Glomerular visceral epithelial cell (primary cell): ENCODE measurements at regions not wholly inside any gene's neighbourhood (a gene's known extent, or its start where the extent isn't known, plus 50 kb on each side); places are given as distances from the start of the nearest gene placed in this dataset.

Source experiments
- DNase-seq: peaks from one replicate; pipeline ENCODE4 v3.0.0-alpha.2; 2016; ENCODE audit errors: extremely low spot score

DNA sequence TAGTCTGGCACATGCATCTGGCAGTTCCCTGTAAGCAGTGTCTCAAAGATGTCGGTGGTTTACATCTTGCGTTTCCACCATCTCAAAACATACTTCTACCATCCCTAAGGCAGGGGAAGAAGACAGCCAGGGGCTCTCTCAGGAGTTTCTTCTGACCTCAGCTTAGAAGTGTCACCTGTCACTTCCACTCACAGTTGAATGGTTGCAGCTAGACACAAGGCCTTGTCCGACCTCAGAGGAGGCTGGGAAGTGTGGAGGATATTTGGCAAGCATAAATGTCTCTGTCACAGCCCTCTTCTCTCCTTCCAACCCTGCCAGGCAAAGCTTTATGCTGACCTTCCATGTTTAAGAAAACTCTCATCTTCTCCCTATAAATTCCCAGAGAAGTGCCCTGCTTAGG, 193.3 kb downstream of the HERPUD2 start:
- DNase-seq = no peak

DNA sequence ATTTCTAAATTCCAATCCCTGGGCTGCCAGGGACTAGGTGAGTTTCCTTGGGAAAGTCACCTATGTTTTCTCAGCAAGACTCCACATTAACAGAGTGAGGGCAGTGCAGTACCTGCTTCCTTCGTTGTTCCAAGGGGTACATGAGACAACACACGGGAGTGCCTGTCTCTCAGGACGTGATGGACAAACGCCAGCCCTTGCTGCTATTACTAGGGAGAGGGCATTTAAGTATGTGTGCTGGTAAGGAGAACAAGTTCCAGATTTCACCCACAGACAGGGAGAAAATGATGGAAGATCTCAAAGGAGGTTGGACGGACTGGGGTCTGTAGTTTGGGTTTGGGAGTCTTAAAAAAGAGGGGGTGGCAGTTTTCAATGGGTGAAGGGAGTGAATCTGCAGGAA, 195.7 kb downstream of the HERPUD2 start:
- no peak for DNase-seq

DNA sequence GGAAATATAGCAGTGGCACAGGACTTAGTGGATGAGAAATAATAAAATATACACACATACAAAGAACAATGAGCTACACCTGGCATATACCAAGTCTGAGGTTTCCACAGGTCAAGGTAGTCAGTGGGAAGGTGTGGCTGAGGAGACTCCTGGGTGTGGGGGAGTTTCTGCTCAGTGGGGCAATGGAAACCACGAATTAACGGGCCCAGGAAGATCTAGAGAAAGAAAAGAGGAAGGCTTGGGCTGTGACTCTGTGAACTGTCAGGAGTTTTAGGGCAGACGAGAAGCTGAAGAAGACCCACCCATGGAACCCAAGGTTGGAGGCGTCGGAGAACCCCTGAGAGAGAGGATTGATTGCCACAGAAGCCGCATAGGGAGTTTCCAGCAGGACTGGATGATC, 196.5 kb downstream of the HERPUD2 start:
- no peak for DNase-seq

DNA sequence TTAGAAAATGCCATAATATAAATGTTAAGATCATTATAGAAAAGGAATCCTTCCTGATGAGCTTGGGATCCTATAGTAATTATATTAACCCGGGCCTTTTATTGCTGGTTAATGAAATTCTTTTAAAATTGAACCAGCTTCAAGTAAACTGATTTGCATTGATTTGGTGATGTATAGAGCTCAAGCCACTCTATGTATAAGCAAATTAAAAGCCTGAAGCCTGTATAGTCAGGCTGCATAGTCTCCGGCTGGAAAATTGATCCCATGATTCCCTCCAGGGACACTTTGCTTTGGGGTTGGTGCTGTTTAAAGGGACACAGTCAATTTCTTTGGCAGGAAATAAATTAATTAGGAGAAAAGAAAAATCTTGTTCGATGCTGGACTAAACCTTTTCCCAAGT, 199.1 kb downstream of the HERPUD2 start:
- DNase-seq = no peak

DNA sequence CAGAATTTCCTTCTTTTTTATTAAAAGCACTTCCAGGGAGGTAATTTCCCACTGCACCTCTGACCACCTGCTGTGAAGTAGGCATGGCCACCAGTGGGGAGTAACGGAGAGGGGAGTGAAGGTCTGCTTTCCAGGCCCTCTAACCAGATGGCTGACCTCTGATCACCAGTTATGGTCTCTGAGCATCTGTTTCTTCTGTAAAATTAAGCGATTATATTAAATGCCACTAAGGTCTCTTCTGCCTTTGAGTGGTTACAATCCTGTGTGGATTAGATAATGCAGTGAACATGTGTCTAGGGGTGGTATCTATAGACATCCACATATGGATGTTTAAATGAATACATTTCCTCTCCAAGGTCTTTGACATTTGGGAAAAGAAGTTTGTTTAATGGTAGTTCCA, 199.6 kb downstream of the HERPUD2 start:
- no peak for DNase-seq

DNA sequence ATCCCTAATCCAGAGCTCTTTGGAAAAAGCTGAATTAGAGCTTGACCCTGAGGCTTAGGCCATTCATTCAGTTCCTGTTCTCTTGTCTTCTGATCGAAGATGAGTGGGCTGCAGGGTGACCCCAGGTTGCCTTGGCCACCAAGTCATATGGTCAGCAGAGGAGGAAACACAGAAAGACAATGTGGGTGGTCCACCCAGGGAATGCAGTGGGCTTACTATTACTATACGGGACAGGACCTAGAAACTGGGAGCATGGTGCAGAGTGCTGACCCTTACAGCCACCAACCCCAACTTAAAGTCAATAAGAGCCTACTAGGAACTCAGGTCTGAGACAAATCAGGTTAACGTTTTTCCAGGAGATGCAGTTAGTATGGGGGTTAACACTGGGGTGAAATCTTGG, 200.5 kb downstream of the HERPUD2 start:
- DNase-seq = no peak

DNA sequence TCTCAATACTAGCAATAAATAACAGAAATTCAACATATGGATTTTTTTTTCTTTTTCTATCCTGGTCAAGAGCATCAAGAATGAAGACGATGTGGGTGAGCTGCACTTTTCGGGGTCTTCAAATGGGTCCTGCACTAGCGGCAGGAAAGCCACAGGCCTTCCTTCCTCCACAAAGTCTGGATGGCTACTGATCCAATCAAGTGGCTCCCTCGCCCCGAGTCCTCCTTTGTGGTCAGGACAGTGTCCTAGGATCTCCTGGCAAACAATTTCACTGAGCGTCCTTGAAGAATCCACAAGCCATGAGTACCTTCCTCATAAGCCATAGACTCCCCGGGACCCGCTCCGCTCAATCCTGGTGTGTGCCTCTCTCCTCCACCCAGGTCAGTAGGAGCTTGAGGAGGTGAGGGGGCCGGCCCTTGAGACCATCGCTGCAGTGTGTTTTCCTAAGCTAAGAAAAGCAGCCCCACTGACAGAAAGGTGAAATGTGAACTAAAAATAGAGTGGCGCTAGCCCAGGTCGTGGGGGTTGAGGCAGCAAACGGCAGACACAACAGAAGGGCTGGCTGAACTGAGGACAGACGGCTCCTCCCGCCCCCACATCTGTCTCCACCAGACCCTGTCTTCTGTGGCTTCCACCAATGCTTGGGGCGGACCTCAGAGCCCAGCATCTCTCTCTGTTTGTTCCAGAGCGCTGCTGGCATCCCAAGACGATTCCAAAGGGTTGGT, 202.3 kb downstream of the HERPUD2 start:
- no peak for DNase-seq

DNA sequence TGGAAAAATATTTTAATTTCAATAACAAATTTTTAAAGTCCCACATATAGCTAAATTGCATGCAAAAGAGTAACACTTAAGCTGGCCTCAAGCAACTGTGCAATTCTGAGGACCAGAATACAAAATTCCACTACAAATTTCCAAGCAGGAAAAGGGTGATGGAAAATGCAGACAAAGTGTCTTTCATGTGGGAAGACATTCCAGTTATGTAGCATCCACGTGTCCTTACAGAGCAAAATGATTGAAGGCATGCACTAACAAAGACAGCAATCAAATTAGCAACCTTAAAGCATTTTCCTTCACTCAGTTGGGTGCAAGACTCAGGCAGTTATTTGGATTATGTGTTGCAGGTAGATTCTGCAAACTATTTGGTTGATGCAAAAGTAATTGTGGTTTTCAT, 203.7 kb downstream of the HERPUD2 start:
- no peak for DNase-seq

DNA sequence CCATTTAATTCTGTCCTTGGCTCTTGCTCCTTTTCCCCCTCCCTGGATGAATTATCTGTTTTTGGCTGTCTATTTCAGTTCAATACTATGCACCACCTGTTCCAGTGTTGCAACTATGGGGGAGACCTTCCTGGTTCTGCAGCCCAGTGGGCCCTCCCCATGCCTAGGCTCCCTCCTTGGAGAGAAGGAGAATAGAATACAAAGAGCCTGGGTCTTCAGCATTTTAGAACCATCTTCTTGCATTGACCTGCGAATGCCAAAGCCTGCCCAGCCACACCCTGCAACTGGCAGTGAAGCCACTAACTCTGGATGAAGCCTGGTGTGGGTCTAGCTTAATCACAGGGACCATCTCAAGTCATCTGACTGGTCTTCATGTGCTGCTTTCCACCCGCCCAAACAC, 207.1 kb downstream of the HERPUD2 start:
- no peak for DNase-seq

DNA sequence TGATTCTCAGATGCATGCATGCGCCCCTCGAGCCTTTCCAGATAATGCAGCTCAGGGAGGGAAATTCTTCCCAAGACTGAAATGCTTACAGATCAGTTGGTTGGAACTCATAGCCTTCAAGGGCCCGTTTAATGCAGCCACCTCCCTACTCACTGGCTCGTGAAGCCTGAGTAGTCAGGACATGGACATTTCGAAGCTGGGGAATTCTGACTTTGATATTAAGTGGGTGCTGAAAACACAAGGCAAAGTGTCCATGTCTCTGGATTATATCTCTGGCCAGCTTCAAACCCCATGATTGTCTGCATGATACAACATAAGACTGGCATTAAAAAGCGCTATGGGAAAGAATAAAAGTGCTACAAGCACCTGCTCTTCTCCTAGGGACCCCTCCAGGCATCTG, 207.5 kb downstream of the HERPUD2 start:
- DNase-seq = no peak

DNA sequence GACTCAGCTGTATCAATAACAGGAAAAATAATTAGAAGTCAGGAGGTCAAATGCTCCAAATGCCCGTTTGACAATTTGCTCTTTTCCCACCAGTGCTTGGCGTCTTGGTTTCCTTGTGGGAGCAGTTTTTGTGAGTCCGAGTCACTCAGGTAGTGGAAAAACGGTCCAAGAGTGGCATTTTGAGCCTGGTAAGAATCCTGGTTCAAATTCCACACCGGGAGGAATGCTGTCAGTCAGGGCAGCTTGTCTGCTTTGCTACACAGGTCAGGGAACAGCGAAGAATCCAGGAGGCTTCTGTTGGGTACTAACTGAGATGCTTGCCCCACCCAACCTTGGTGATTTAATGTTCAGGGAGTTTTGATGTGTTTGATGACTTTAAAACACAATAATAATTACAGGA, 209.5 kb downstream of the HERPUD2 start:
- DNase-seq = no peak

DNA sequence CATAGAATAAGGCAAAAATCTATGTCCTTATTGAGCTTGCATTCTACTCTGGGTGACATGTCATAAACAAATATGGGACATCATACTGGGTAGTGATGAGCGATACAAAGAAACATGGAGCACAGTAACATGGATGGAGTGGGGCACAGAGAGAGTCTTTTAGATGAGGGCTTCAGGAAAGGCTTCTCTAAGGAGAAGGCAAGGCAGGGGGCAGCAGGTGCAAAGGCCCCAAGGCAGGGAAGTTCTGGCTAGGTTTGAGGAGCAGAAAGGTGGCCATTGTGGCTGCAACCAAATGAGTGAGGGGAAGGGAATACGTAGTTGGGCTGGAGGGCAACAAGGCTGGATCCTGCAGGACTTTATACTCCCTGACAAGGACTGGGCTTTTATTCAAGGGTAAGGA, 211.4 kb downstream of the HERPUD2 start:
- no peak for DNase-seq

DNA sequence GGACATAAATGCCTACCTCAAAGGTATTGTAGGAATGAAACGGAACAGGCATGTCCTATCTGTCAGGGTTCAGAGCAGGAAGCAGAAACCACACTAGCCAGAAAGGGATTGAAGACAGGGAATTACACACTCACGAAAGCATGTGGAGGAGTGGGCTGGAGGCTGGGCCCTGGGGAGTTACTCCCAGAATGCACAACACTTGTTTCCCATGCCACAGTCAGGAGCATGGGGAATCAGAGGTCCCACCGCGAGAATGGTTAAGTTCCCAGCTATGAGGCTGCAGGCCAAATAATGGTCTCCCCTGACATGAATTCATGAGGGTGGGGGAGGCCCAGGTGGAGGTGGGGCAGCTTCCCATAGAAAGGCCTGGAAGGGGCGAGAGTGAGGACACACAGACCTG, 212.7 kb downstream of the HERPUD2 start:
- DNase-seq = no peak

DNA sequence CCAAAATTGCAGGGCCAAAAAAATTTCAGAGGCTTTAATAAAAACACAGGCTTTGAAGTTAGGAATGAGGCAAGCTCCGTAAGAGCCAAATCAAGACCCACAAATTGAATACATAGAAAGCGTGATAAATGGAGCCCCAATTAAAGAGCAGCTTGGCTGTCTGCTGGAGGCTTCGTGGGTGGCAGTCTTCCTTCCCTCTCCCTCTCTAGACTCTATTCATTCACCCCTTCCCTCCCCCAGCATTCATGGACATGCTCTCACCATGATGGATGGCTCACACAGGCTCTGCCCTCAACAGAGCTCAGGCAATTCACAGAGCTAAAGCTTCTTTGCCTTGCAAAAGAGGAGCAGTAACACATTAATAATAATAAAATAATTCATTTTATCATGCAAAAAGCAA, 214.1 kb downstream of the HERPUD2 start:
- no peak for DNase-seq

DNA sequence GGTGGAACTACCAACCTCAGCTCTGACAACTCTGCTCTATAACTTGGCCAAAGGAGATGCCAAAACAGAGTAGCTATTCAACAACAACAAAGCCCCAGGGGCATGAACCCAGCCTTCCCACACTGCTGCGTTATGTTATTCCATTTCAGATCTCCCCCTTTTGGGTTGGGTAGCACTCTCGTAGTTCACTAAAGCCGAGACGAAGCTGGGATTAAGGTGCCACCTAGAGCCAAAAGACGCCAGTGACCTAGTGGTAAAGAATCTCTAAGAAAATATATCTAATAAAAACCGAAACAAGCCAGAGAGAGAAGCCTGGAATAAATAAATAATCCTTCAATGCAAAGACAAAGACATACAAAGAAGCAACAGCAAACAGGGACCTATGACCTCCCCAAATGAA, 217.3 kb downstream of the HERPUD2 start:
- DNase-seq = no peak

DNA sequence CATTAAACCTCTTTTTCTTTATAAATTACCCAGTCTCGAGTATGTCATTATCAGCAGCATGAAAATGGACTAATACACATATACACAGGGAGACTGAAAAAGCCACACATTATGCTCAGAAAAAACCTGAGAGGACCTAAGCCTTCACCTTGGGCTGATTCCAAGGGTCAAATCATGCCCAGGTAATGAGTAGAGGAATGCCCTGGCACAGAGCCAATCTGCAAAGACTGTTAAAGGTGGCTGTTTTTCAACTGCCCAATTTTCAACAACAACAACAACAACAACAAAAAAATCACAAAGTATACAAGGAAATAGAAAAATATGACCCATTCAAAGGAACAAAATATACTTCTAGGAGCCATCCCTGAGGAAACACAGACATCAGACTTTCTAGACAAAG, 220.2 kb upstream of the TBX20 start:
- no peak for DNase-seq

DNA sequence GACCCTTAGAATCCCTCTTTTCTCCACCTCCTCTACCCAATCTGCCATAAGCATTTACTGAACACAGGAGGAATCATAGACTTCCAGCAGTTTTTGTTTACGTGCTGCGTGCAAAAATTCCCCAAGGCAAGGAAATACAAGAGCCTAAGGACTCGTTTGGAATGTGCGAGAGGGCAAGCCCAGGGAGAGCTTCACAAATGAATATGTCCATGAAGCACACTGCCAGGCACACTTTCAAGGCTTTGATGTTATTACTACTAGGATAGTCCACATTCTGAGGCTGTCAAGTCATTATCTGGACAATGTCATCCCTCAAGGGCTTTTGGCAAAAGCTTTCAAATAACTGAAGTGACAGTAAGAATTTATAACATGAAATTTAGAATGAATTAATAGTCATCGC, 214.7 kb upstream of the TBX20 start:
- no peak for DNase-seq

DNA sequence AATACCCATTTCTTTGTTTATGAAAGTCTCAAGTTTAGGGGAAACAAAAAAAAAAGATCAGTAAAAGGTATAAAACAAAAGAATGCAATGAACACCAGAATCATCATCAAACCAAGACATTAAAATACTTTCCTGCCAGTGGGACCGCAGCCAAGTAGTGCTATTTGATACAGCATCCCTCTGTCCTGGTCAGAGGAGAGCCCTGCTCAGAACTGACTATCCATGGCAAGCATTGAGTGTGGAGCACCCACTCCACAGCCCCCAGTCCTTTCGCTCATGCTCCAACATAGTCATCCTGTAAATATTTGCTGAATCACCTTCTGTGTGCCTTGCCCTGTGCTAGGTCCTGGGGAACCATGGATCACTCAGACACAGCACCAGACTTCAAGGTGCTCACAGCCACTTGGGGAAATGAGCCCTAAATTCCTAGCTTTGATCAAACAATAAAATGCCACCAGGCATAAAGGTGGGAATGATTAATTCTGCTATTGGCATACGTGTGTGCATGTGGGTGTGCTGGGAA, 213.6 kb upstream of the TBX20 start:
- no peak for DNase-seq

DNA sequence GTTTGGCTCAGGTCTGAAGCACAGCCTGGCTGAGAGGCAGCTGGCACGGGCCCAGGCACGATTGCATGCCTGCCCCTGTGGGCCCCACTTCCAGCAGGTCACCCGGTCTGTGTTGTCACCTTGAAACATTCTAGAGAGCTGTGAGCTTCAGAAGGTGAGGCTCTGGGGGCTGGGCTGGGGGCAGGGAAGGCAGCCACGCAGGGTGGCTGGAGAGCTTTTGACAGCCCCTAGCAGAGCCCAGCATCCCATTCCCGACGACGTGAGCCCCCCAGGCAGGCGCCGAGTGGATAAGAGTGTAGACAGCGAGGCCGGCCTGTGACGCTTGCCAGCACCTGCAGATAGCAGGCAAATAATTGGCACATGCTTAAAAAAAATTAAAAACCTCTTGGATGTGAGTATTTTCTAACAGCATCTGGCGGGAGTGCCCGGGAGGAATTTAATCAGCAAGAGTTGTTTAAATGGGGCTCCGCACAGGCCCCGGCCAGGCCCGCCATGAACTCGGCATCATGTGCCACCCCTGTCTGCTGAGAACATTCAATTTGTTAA, 212.0 kb upstream of the TBX20 start:
- DNase-seq = no peak

DNA sequence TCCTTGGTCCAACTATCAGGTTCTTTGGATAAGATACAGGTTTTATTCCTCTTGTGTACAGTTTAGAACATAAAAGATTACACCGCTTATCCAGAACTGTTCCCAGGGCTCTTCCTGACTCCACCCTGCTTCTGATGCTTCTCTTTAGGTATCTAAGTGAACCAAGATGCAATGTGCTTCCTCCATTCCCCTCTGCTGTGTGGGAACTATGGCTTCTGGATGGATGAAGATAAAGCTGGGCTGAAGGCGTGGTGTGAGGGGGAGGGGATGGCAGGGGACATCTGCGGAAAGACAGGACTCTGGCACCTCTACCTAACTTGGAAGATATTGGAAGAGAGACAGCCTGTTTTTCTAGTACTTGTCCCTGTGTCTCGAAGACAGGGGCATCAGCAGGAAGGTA, 209.9 kb upstream of the TBX20 start:
- no peak for DNase-seq

DNA sequence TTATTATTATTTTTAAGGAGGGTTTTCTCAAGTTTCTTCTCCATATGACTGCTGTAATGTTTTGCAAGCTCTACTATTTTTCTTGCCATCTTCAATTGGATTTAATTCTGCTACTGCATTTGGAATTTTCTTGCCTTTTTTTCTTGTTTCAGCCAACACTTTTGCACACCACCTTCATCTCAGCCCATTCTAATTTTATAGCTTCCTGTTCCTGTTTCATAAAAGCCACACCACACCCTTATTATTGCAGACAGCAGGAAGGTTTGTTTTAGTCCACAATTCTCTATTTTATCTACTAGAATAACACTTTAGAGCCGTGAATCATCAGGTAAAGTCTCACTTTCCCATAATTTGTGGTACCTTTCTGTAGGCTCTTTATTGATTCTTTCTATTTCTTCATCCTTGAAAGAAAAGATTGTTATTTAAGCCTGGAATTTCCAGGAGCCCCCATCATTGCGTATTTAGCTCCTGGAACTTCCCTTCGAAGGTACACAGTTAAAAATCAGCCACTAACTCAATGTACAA, 209.3 kb upstream of the TBX20 start:
- no peak for DNase-seq

DNA sequence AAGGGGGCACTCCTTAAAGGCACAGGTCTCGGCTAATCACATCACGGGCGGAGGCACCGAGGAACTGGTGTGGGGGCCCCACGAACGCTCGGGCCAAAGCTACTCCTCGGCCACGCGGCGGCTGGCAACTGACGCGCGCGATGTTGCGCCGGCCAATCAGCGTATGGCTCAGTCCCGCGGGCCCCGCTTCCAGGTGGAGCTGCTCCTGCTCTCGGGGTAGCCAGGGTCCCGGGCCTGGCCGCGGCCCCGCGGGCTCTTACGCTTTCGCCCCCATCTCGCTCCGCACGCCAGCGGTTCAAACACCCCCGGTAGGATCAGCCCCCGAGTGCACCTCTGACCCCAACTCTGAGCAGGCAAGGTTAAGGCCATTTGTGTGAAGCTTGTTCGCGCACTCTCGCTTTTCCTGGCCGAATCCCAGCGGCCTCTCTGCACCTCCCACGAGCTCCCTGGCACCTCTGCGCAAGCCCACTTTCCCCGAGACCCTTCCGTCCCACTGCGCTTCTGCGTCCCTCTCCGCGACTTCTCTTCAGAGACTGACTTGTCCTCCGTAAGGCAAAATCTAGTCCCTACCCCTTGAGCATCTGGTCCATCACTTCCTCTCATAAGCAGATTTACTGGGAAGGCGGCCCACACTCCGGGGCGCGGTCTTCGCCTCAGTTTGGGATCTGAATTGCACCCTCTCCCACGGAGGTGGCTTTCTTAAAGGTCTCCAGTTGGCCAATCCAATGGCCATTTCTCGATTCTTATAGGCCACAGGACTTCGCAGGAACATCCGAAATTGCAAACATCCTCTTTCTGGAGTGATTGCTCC, 200.9 kb upstream of the TBX20 start:
- DNase-seq = no peak
